Parathyroid adenoma (tissue), 2 donors: ENCODE measurements at regions not wholly inside any gene's neighbourhood (a gene's known extent, or its start where the extent isn't known, plus 50 kb on each side); places are given as distances from the start of the nearest gene placed in this dataset.
A peak's percentile ranks its signal among the peaks of the same experiment; 100 is the strongest.

ENCODE experiments used
- H2AFZ ChIP-seq: fragments of 300-600 bp; sonication (generic); one replicate; pipeline ENCODE4 v1.7.0; 2017; ENCODE audit warnings: antibody characterized with exemption, mild to moderate bottlenecking
- H3K27ac ChIP-seq: fragments of 300-600 bp; sonication (generic); one replicate; pipeline ENCODE4 v1.7.0; 2017
- H3K27me3 ChIP-seq: fragments of 300-600 bp; sonication (generic); one replicate; pipeline ENCODE4 v1.7.0; 2017; ENCODE audit warnings: low read length; ENCODE audit not compliant: control insufficient read depth, insufficient read depth
- H3K36me3 ChIP-seq: fragments of 300-600 bp; sonication (generic); one replicate; pipeline ENCODE4 v1.7.0; 2017; ENCODE audit warnings: low read length; ENCODE audit not compliant: control insufficient read depth, insufficient read depth
- H3K4me1 ChIP-seq: fragments of 300-600 bp; sonication (generic); one replicate; pipeline ENCODE4 v1.7.0; 2017; ENCODE audit warnings: control low read depth
- H3K4me2 ChIP-seq: fragments of 300-600 bp; sonication (generic); one replicate; pipeline ENCODE4 v1.7.0; 2017; ENCODE audit warnings: low read length
- H3K4me3 ChIP-seq: fragments of 300-600 bp; sonication (generic); one replicate; pipeline ENCODE4 v1.7.0; 2017; ENCODE audit warnings: low read depth, low read length
- H3K79me2 ChIP-seq: fragments of 300-600 bp; sonication (generic); one replicate; pipeline ENCODE4 v1.7.0; 2017; ENCODE audit warnings: control low read depth
- H3K9ac ChIP-seq: fragments of 300-600 bp; sonication (generic); one replicate; pipeline ENCODE4 v1.7.0; 2017; ENCODE audit warnings: mild to moderate bottlenecking
- H3K9me3 ChIP-seq: fragments of 300-600 bp; sonication (generic); one replicate; pipeline ENCODE4 v1.7.0; 2017; ENCODE audit warnings: low read length; ENCODE audit not compliant: control insufficient read depth
- CTCF ChIP-seq: fragments of 300-600 bp; sonication (generic); IDR thresholded peaks from one replicate; pipeline ENCODE4 v1.7.0; 2017; ENCODE audit warnings: antibody characterized with exemption, mild to moderate bottlenecking
- donor health status: primary hyperparathyroidism.

- H3K27ac ChIP-seq, result no peak overlapping the region
- H3K36me3 ChIP-seq, result no peaks in the 10 kb centered on the region
- no peaks in the 10 kb centered on the region for H3K79me2 ChIP-seq
- no peak overlapping the region for H3K9ac ChIP-seq
- H2AFZ ChIP-seq, result peak overlapping the region; percentile 81
- H3K4me2 ChIP-seq, result no peak overlapping the region
- H3K4me1 ChIP-seq, result no peaks in the 10 kb centered on the region
- H3K4me3 ChIP-seq, result no peak overlapping the region
- H3K9me3 ChIP-seq, result no peaks in the 10 kb centered on the region
- H3K27me3 ChIP-seq, result no peaks in the 10 kb centered on the region
- TF ChIP-seq CTCF, result no peak
Observed at GRCh38 chr12:116426391-116427136, 132.6 kb upstream of the MAP1LC3B2 start.

- no peaks in the 10 kb centered on the region for H3K36me3 ChIP-seq
- no peaks in the 10 kb centered on the region for H3K79me2 ChIP-seq
- TF ChIP-seq CTCF, result no peak
- no peaks in the 10 kb centered on the region for H3K4me1 ChIP-seq
- H3K27me3 ChIP-seq, result no peaks in the 10 kb centered on the region
- peak overlapping the region; percentile 81 for H2AFZ ChIP-seq
- no peak overlapping the region for H3K9ac ChIP-seq
- no peak overlapping the region for H3K4me3 ChIP-seq
- H3K4me2 ChIP-seq, result no peak overlapping the region
- no peak overlapping the region for H3K27ac ChIP-seq
- H3K9me3 ChIP-seq, result no peaks in the 10 kb centered on the region
Observed at GRCh38 chr12:116427200-116427930, 131.8 kb upstream of the MAP1LC3B2 start.

GRCh38 chr12:116429826-116430360, 129.3 kb upstream of the MAP1LC3B2 start:
- H3K9ac ChIP-seq, result no peak overlapping the region
- H3K79me2 ChIP-seq, result no peaks in the 10 kb centered on the region
- no peak overlapping the region for H3K4me2 ChIP-seq
- no peak overlapping the region for H3K27ac ChIP-seq
- H3K4me3 ChIP-seq, result no peak overlapping the region
- H3K27me3 ChIP-seq, result no peaks in the 10 kb centered on the region
- H3K4me1 ChIP-seq, result peaks cover 9% of the 10 kb centered on the region
- no peak overlapping the region for H2AFZ ChIP-seq
- no peak for TF ChIP-seq CTCF
- H3K9me3 ChIP-seq, result no peaks in the 10 kb centered on the region
- no peaks in the 10 kb centered on the region for H3K36me3 ChIP-seq

GRCh38 chr12:116430911-116431565, 128.1 kb upstream of the MAP1LC3B2 start:
- no peak overlapping the region for H3K27ac ChIP-seq
- H3K27me3 ChIP-seq, result no peaks in the 10 kb centered on the region
- H3K36me3 ChIP-seq, result no peaks in the 10 kb centered on the region
- peaks cover 9% of the 10 kb centered on the region for H3K4me1 ChIP-seq
- no peak overlapping the region for H3K4me3 ChIP-seq
- H2AFZ ChIP-seq, result no peak overlapping the region
- no peak overlapping the region for H3K9ac ChIP-seq
- no peak overlapping the region for H3K4me2 ChIP-seq
- no peaks in the 10 kb centered on the region for H3K79me2 ChIP-seq
- no peak for TF ChIP-seq CTCF
- H3K9me3 ChIP-seq, result no peaks in the 10 kb centered on the region
